Neuronal stem cell (in vitro differentiated cells): ENCODE measurements at regions not wholly inside any gene's neighbourhood (a gene's known extent, or its start where the extent isn't known, plus 50 kb on each side); places are given as distances from the start of the nearest gene placed in this dataset.

Experiments
- DNase-seq: peaks from one replicate; pipeline ENCODE4 v3.0.0-alpha.2; 2013; ENCODE audit warnings: low spot score
- H2AFZ ChIP-seq: one replicate; pipeline ENCODE4 v1.6.1; 2013; ENCODE audit warnings: mild to moderate bottlenecking, low read length, inconsistent platforms
- H2AK5ac ChIP-seq: 2 replicates; pipeline ENCODE4 v1.6.1; 2013; ENCODE audit warnings: low read depth, mild to moderate bottlenecking, inconsistent platforms, low read length, moderate library complexity, mixed read lengths
- H2BK120ac ChIP-seq: 2 replicates; pipeline ENCODE4 v1.6.1; 2013; ENCODE audit warnings: low read depth, mild to moderate bottlenecking, inconsistent platforms, low read length, moderate library complexity, mixed read lengths
- H2BK12ac ChIP-seq: one replicate; pipeline ENCODE4 v1.6.1; 2013; ENCODE audit warnings: low read length, inconsistent platforms
- H2BK15ac ChIP-seq: 2 replicates; pipeline ENCODE4 v1.6.1; 2013; ENCODE audit warnings: mild to moderate bottlenecking, low read length, inconsistent platforms, mixed read lengths
- H2BK5ac ChIP-seq: one replicate; pipeline ENCODE4 v1.6.1; 2013; ENCODE audit warnings: inconsistent platforms, mild to moderate bottlenecking, low read length, moderate library complexity
- H3K14ac ChIP-seq: one replicate; pipeline ENCODE4 v1.6.1; 2013; ENCODE audit warnings: low read length, inconsistent platforms
- H3K18ac ChIP-seq: 2 replicates; pipeline ENCODE4 v1.6.1; 2013; ENCODE audit warnings: low read length, inconsistent platforms
- H3K23ac ChIP-seq: 2 replicates; pipeline ENCODE4 v1.6.1; 2013; ENCODE audit warnings: low read depth, mild to moderate bottlenecking, mixed read lengths, low read length, inconsistent platforms; ENCODE audit not compliant: poor library complexity
- H3K27ac ChIP-seq: replicated peaks from 3 replicates; pipeline ENCODE4 v1.5.1; 2013; ENCODE audit warnings: low read length, inconsistent platforms
- H3K27me3 ChIP-seq, 3 experiments: 2 replicates each; pipeline ENCODE4 v1.6.1; 2013; ENCODE audit warnings: low read length in 3 of 3, mild to moderate bottlenecking in 2 of 3, inconsistent platforms in 1 of 3, low read depth in 1 of 3, mixed read lengths in 1 of 3, moderate library complexity in 1 of 3; ENCODE audit not compliant: control insufficient read depth in 3 of 3, insufficient read depth in 3 of 3
- H3K36me3 ChIP-seq, 2 donors: replicated peaks in 1 of 2; 2 replicates each; pipeline ENCODE4 v1.6.1; 2013; ENCODE audit warnings: low read length in 2 of 2; ENCODE audit not compliant: control insufficient read depth in 2 of 2, insufficient read depth in 2 of 2
- H3K4ac ChIP-seq: 2 replicates; pipeline ENCODE4 v1.6.1; 2013; ENCODE audit warnings: inconsistent platforms, mild to moderate bottlenecking, low read length, moderate library complexity
- H3K4me1 ChIP-seq, 2 donors: 1 replicate in 1 of 2; 2 replicates in 1 of 2; pipeline ENCODE4 v1.6.1; 2013; ENCODE audit warnings: low read length in 2 of 2, low read depth in 1 of 2; ENCODE audit not compliant: control insufficient read depth in 2 of 2, insufficient read depth in 1 of 2
- H3K4me2 ChIP-seq: one replicate; pipeline ENCODE4 v1.6.1; 2013; ENCODE audit warnings: mild to moderate bottlenecking, low read length, inconsistent platforms; ENCODE audit not compliant: insufficient read depth, poor library complexity, severe bottlenecking
- H3K4me3 ChIP-seq, 2 donors: 2 replicates each; pipeline ENCODE4 v1.5.1; 2013; ENCODE audit warnings: low read length in 2 of 2, mild to moderate bottlenecking in 2 of 2, inconsistent platforms in 1 of 2, moderate library complexity in 1 of 2
- H3K79me1 ChIP-seq: one replicate; pipeline ENCODE4 v1.6.1; 2013; ENCODE audit warnings: low read depth, mild to moderate bottlenecking, inconsistent platforms, low read length, moderate library complexity
- H3K9ac ChIP-seq: one replicate; pipeline ENCODE4 v1.6.1; 2013; ENCODE audit warnings: mild to moderate bottlenecking, low read depth, low read length, inconsistent platforms; ENCODE audit not compliant: poor library complexity
- H3K9me3 ChIP-seq, 2 donors: replicated peaks in 1 of 2; 2 replicates each; pipeline versions ENCODE3 to v1.6.1; 2013; ENCODE audit warnings: low read length in 2 of 2, mild to moderate bottlenecking in 2 of 2, inconsistent platforms in 1 of 2, low read depth in 1 of 2, mixed read lengths in 1 of 2, moderate library complexity in 1 of 2; ENCODE audit not compliant: control insufficient read depth in 2 of 2, insufficient read depth in 1 of 2
- H4K8ac ChIP-seq: one replicate; pipeline ENCODE4 v1.6.1; 2013; ENCODE audit warnings: low read depth, mild to moderate bottlenecking, inconsistent platforms, low read length, moderate library complexity
- H4K91ac ChIP-seq: one replicate; pipeline ENCODE4 v1.6.1; 2013; ENCODE audit warnings: low read length, low read depth, mild to moderate bottlenecking, inconsistent platforms; ENCODE audit not compliant: poor library complexity
- WGBS, 2 donors: extraction: QIAGEN DNeasy Blood & Tissue Kit; methylation state at CpG; one replicate each; pipeline ENCODE4 v1.1.7; 2013; ENCODE audit warnings: missing lambda C conversion rate in 2 of 2, mixed read lengths in 1 of 2; ENCODE audit not compliant: insufficient read length in 2 of 2, insufficient replicate concordance in 1 of 2; ENCODE audit errors: extremely low coverage in 2 of 2; 5-methylcytosine and 5-hydroxymethylcytosine counted together

DNA sequence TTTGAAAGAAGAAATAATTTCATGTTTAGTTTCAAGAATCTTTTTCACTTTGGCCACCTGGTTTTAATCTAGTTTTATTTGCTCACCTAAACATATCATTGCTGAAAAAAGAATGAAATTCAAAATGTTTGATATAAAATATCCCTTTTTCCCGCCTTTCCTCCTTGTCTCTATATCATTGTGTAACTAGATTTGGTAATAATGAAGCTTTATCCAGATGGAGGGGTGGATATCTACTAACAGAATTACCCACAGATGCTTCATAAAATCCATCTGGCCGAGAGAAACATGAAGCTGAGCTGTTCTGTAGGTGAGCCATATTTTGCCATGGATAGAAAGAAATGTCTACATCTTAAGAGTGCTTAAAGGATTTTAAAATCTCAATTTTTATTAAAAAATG, 214.7 kb downstream of the ICE1 start:
- Histone ChIP-seq H3K14ac (no peak overlapping the region), H3K23ac (no peak overlapping the region), H2BK15ac (no peak overlapping the region), H2BK120ac (no peak overlapping the region), H3K4me3 (no peak overlapping the region), H3K79me1 (no peaks in the 10 kb centered on the region), H3K4ac (no peak overlapping the region), H3K9me3 (no peaks in the 10 kb centered on the region), H4K91ac (no peak overlapping the region), H3K36me3 (no peaks in the 10 kb centered on the region), H2BK12ac (no peak overlapping the region), H2AFZ (no peak overlapping the region), H4K8ac (no peak overlapping the region), H3K27me3 (peaks cover 0 to 6% (median 0%) of the 10 kb centered on the region in 3 experiments), H3K4me2 (no peak overlapping the region), H3K18ac (no peak overlapping the region), H2BK5ac (no peak overlapping the region), H2AK5ac (no peak overlapping the region), H3K4me1 (no peaks in the 10 kb centered on the region), H3K27ac (no peak overlapping the region), H3K9ac (no peak overlapping the region)
- DNase-seq: no peak
- no CpG with 5 or more reads among the region's 2 CpGs for WGBS, 2 donors

GRCh38 chr5:5634817-5635216, 212.3 kb downstream of the ICE1 start:
- no peak overlapping the region for H2AK5ac ChIP-seq
- peaks cover 0 to 1% of the 10 kb centered on the region in 2 donors for H3K4me1 ChIP-seq
- H3K18ac ChIP-seq: no peak overlapping the region
- no peak overlapping the region for H2BK5ac ChIP-seq
- no peak overlapping the region for H3K9ac ChIP-seq
- H2BK120ac ChIP-seq: no peak overlapping the region
- no peaks in the 10 kb centered on the region for H3K79me1 ChIP-seq
- H3K4me3 ChIP-seq: no peak overlapping the region
- H3K9me3 ChIP-seq: no peaks in the 10 kb centered on the region
- no peak for DNase-seq
- H3K27ac ChIP-seq: no peak overlapping the region
- no peak overlapping the region for H3K23ac ChIP-seq
- no CpG with 5 or more reads among the region's 4 CpGs for WGBS, 2 donors
- H3K4ac ChIP-seq: no peak overlapping the region
- no peak overlapping the region for H3K4me2 ChIP-seq
- H2AFZ ChIP-seq: no peak overlapping the region
- H4K91ac ChIP-seq: no peak overlapping the region
- no peak overlapping the region for H3K14ac ChIP-seq
- H4K8ac ChIP-seq: no peak overlapping the region
- no peak overlapping the region for H2BK12ac ChIP-seq
- H3K36me3 ChIP-seq: no peaks in the 10 kb centered on the region
- no peak overlapping the region for H2BK15ac ChIP-seq
- H3K27me3 ChIP-seq: peaks cover 0 to 6% (median 0%) of the 10 kb centered on the region in 3 experiments

GRCh38 chr5:5633579-5633978, 211.1 kb downstream of the ICE1 start:
- H3K27ac ChIP-seq: no peak overlapping the region
- no peak overlapping the region for H3K4ac ChIP-seq
- H3K4me3 ChIP-seq: no peak overlapping the region
- no peak overlapping the region for H3K14ac ChIP-seq
- H3K4me1 ChIP-seq: peaks cover 0 to 1% of the 10 kb centered on the region in 2 donors
- H2BK120ac ChIP-seq: no peak overlapping the region
- no peaks in the 10 kb centered on the region for H3K9me3 ChIP-seq
- WGBS, 2 donors: no CpG with 5 or more reads among the region's 4 CpGs
- H2BK12ac ChIP-seq: no peak overlapping the region
- DNase-seq: no peak
- no peaks in the 10 kb centered on the region for H3K79me1 ChIP-seq
- no peak overlapping the region for H3K23ac ChIP-seq
- no peak overlapping the region for H3K9ac ChIP-seq
- peaks cover 0 to 6% (median 0%) of the 10 kb centered on the region in 3 experiments for H3K27me3 ChIP-seq
- no peak overlapping the region for H3K18ac ChIP-seq
- H3K4me2 ChIP-seq: no peak overlapping the region
- no peak overlapping the region for H2AFZ ChIP-seq
- no peak overlapping the region for H2BK15ac ChIP-seq
- H2AK5ac ChIP-seq: no peak overlapping the region
- H3K36me3 ChIP-seq: no peaks in the 10 kb centered on the region
- H4K91ac ChIP-seq: no peak overlapping the region
- no peak overlapping the region for H4K8ac ChIP-seq
- no peak overlapping the region for H2BK5ac ChIP-seq

DNA sequence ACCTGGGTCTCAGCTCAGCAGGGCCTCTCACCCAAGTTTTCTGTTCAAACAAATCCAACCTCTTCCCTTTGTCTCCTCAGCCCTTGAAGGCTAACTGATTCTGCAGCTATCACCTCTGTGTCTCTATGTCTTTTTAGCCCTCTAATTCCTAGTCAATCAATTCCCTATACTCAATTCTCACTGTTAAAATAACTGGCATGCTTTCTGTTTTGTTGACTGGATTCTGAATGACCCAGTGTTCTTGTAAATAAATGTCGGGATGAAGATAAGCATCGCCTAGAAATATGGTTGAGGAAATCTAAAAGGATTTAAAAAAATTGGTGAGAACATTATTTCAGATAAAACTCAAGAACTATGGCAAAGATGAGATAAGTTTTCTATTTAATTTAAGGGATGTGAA, 210.2 kb downstream of the ICE1 start:
- Histone ChIP-seq H3K18ac (no peak overlapping the region), H3K4ac (no peak overlapping the region), H2BK5ac (no peak overlapping the region), H3K4me3 (no peak overlapping the region), H3K79me1 (no peaks in the 10 kb centered on the region), H2AK5ac (no peak overlapping the region), H3K23ac (no peak overlapping the region), H3K14ac (no peak overlapping the region), H3K27ac (no peak overlapping the region), H2AFZ (no peak overlapping the region), H2BK120ac (no peak overlapping the region), H3K9ac (no peak overlapping the region), H3K4me2 (no peak overlapping the region), H3K27me3 (peaks cover 0 to 6% (median 0%) of the 10 kb centered on the region in 3 experiments), H3K36me3 (no peaks in the 10 kb centered on the region), H4K91ac (no peak overlapping the region), H3K9me3 (no peaks in the 10 kb centered on the region), H3K4me1 (peaks cover 0 to 1% of the 10 kb centered on the region in 2 donors), H2BK15ac (no peak overlapping the region), H2BK12ac (no peak overlapping the region), H4K8ac (no peak overlapping the region)
- DNase-seq: no peak
- WGBS, 2 donors: no CpG with 5 or more reads among the region's 2 CpGs
